ENCODE measurements at regions not wholly inside any gene's neighbourhood (a gene's known extent, or its start where the extent isn't known, plus 50 kb on each side); places are given as distances from the start of the nearest gene placed in this dataset.

GRCh38 chr7:96447109-96447645 lies 125.3 kb upstream of the SLC25A13 start:
- Mint-ChIP-seq H3K36me3 (no peaks in the 10 kb centered on the region), H3K27ac (no peak overlapping the region), H3K4me1 (no peaks in the 10 kb centered on the region), H3K9me3 (no peaks in the 10 kb centered on the region), H3K27me3 (peaks cover 0 to 10% (median 1%) of the 10 kb centered on the region in 5 donors), H3K4me3 (no peak overlapping the region)
- POLR2A ChIA-PET = no interaction called here
- ATAC-seq (no peak), DNase-seq (no peak)

- ATAC-seq = no peak
- peaks cover 0 to 16% (median 4%) of the 10 kb centered on the region in 5 donors for H3K27me3 Mint-ChIP-seq
- no peak overlapping the region for H3K27ac Mint-ChIP-seq
- no peak for DNase-seq
- H3K4me3 Mint-ChIP-seq = no peak overlapping the region
- H3K4me1 Mint-ChIP-seq = no peaks in the 10 kb centered on the region
- POLR2A ChIA-PET = no interaction called here
- H3K36me3 Mint-ChIP-seq = peaks cover 0 to 5% (median 0%) of the 10 kb centered on the region in 3 donors
- H3K9me3 Mint-ChIP-seq = peaks cover 0 to 9% (median 0%) of the 10 kb centered on the region in 9 donors
Observed at GRCh38 chr7:96441436-96442084, 119.7 kb upstream of the SLC25A13 start.

GRCh38 chr7:96440328-96440727 lies 118.4 kb upstream of the SLC25A13 start:
- H3K27me3 Mint-ChIP-seq = peaks cover 0 to 16% (median 4%) of the 10 kb centered on the region in 5 donors
- peaks cover 0 to 5% (median 0%) of the 10 kb centered on the region in 3 donors for H3K36me3 Mint-ChIP-seq
- DNase-seq (no peak), ATAC-seq (no peak)
- H3K27ac Mint-ChIP-seq = no peak overlapping the region
- no peaks in the 10 kb centered on the region for H3K4me1 Mint-ChIP-seq
- no peak overlapping the region for H3K4me3 Mint-ChIP-seq
- POLR2A ChIA-PET = no interaction called here
- H3K9me3 Mint-ChIP-seq = peaks cover 0 to 9% (median 0%) of the 10 kb centered on the region in 9 donors

GRCh38 chr7:96436880-96437279 lies 115.0 kb upstream of the SLC25A13 start:
- Mint-ChIP-seq H3K27ac (no peak overlapping the region), H3K36me3 (peaks cover 0 to 5% (median 0%) of the 10 kb centered on the region in 3 donors), H3K4me3 (no peak overlapping the region), H3K27me3 (peaks cover 3 to 16% (median 4%) of the 10 kb centered on the region in 5 donors), H3K9me3 (peaks cover 0 to 9% (median 0%) of the 10 kb centered on the region in 9 donors), H3K4me1 (no peaks in the 10 kb centered on the region)
- DNase-seq (no peak), ATAC-seq (no peak)
- POLR2A ChIA-PET = no interaction called here

GRCh38 chr7:96430356-96430755 lies 108.5 kb upstream of the SLC25A13 start:
- H3K4me1 Mint-ChIP-seq = peaks cover 0 to 9% (median 5%) of the 10 kb centered on the region in 4 donors

GRCh38 chr7:96427143-96427542 lies 105.2 kb upstream of the SLC25A13 start:
- POLR2A ChIA-PET = no interaction called here
- no peaks in the 10 kb centered on the region for H3K9me3 Mint-ChIP-seq
- peaks cover 0 to 13% (median 7%) of the 10 kb centered on the region in 5 donors for H3K27me3 Mint-ChIP-seq
- no peak overlapping the region for H3K4me3 Mint-ChIP-seq
- no peak for DNase-seq
- peaks cover 0 to 2% (median 0%) of the 10 kb centered on the region in 3 donors for H3K36me3 Mint-ChIP-seq
- peaks cover 0 to 9% (median 5%) of the 10 kb centered on the region in 4 donors for H3K4me1 Mint-ChIP-seq
- ATAC-seq = no peak
- H3K27ac Mint-ChIP-seq = no peak overlapping the region

More at GRCh38 chr7:96430356-96430755, 108.5 kb upstream of the SLC25A13 start:
- DNase-seq (no peak), ATAC-seq (no peak)
- no peak overlapping the region for H3K4me3 Mint-ChIP-seq
- H3K27ac Mint-ChIP-seq = no peak overlapping the region
- H3K9me3 Mint-ChIP-seq = no peaks in the 10 kb centered on the region
- peaks cover 0 to 13% (median 8%) of the 10 kb centered on the region in 5 donors for H3K27me3 Mint-ChIP-seq
- POLR2A ChIA-PET = no interaction called here
- peaks cover 0 to 2% (median 0%) of the 10 kb centered on the region in 3 donors for H3K36me3 Mint-ChIP-seq

GRCh38 chr7:96426685-96427084 lies 104.8 kb upstream of the SLC25A13 start:
- no peaks in the 10 kb centered on the region for H3K9me3 Mint-ChIP-seq
- peaks cover 0 to 2% (median 0%) of the 10 kb centered on the region in 3 donors for H3K36me3 Mint-ChIP-seq
- peaks cover 0 to 13% (median 7%) of the 10 kb centered on the region in 5 donors for H3K27me3 Mint-ChIP-seq
- DNase-seq (no peak), ATAC-seq (no peak)
- peaks cover 0 to 9% (median 5%) of the 10 kb centered on the region in 4 donors for H3K4me1 Mint-ChIP-seq
- POLR2A ChIA-PET = no interaction called here
- H3K27ac Mint-ChIP-seq = no peak overlapping the region
- no peak overlapping the region for H3K4me3 Mint-ChIP-seq

GRCh38 chr7:96426027-96426426 lies 104.1 kb upstream of the SLC25A13 start:
- ATAC-seq = no peak
- peaks cover 0 to 2% (median 0%) of the 10 kb centered on the region in 3 donors for H3K36me3 Mint-ChIP-seq
- POLR2A ChIA-PET = no interaction called here
- peaks cover 0 to 13% (median 7%) of the 10 kb centered on the region in 5 donors for H3K27me3 Mint-ChIP-seq
- no peak overlapping the region for H3K4me3 Mint-ChIP-seq
- peaks cover 0 to 9% (median 5%) of the 10 kb centered on the region in 4 donors for H3K4me1 Mint-ChIP-seq
- no peak for DNase-seq
- no peaks in the 10 kb centered on the region for H3K9me3 Mint-ChIP-seq
- H3K27ac Mint-ChIP-seq = no peak overlapping the region

GRCh38 chr7:96424411-96424810 lies 102.5 kb upstream of the SLC25A13 start:
- ATAC-seq = no peak
- no peak for DNase-seq

GRCh38 chr7:96422388-96422787 lies 100.5 kb upstream of the SLC25A13 start:
- Mint-ChIP-seq H3K27ac (no peak overlapping the region), H3K4me3 (no peak overlapping the region), H3K4me1 (no peaks in the 10 kb centered on the region), H3K9me3 (no peaks in the 10 kb centered on the region), H3K27me3 (peaks cover 0 to 7% (median 4%) of the 10 kb centered on the region in 5 donors), H3K36me3 (no peaks in the 10 kb centered on the region)
- ATAC-seq (no peak), DNase-seq (no peak)
- POLR2A ChIA-PET = no interaction called here

More at GRCh38 chr7:96424411-96424810, 102.5 kb upstream of the SLC25A13 start:
- Mint-ChIP-seq H3K9me3 (no peaks in the 10 kb centered on the region), H3K27ac (no peak overlapping the region), H3K27me3 (peaks cover 0 to 13% (median 7%) of the 10 kb centered on the region in 5 donors), H3K4me1 (no peaks in the 10 kb centered on the region), H3K36me3 (peaks cover 0 to 2% (median 0%) of the 10 kb centered on the region in 3 donors), H3K4me3 (no peak overlapping the region)
- POLR2A ChIA-PET = no interaction called here

GRCh38 chr7:96418581-96418980 lies 96.7 kb upstream of the SLC25A13 start:
- no peaks in the 10 kb centered on the region for H3K4me1 Mint-ChIP-seq
- H3K9me3 Mint-ChIP-seq = no peaks in the 10 kb centered on the region
- no peak overlapping the region for H3K27ac Mint-ChIP-seq
- no peak for ATAC-seq
- no peaks in the 10 kb centered on the region for H3K36me3 Mint-ChIP-seq
- H3K4me3 Mint-ChIP-seq = no peak overlapping the region
- no peak for DNase-seq
- peaks cover 0 to 13% (median 2%) of the 10 kb centered on the region in 5 donors for H3K27me3 Mint-ChIP-seq
- POLR2A ChIA-PET = no interaction called here

- no peak overlapping the region for H3K4me3 Mint-ChIP-seq
- ATAC-seq (no peak), DNase-seq (no peak)
- no peaks in the 10 kb centered on the region for H3K36me3 Mint-ChIP-seq
- no peaks in the 10 kb centered on the region for H3K9me3 Mint-ChIP-seq
- H3K27ac Mint-ChIP-seq = no peak overlapping the region
- H3K4me1 Mint-ChIP-seq = no peaks in the 10 kb centered on the region
- POLR2A ChIA-PET = no interaction called here
- H3K27me3 Mint-ChIP-seq = peaks cover 2 to 13% (median 3%) of the 10 kb centered on the region in 5 donors
Observed at GRCh38 chr7:96417784-96418183, 95.9 kb upstream of the SLC25A13 start.

- Mint-ChIP-seq H3K9me3 (no peaks in the 10 kb centered on the region), H3K36me3 (no peaks in the 10 kb centered on the region), H3K4me3 (no peak overlapping the region), H3K27me3 (peaks cover 1 to 13% (median 4%) of the 10 kb centered on the region in 5 donors), H3K4me1 (no peaks in the 10 kb centered on the region), H3K27ac (no peak overlapping the region)
- ATAC-seq = no peak
- no peak for DNase-seq
- POLR2A ChIA-PET = no interaction called here
Observed at GRCh38 chr7:96416599-96416998, 94.7 kb upstream of the SLC25A13 start.
